Left kidney (tissue), 1 donor: ENCODE measurements at regions not wholly inside any gene's neighbourhood (a gene's known extent, or its start where the extent isn't known, plus 50 kb on each side); places are given as distances from the start of the nearest gene placed in this dataset.

Experiments
- DNase-seq: peaks from one replicate; pipeline ENCODE4 v3.0.0-alpha.2; 2013

DNA sequence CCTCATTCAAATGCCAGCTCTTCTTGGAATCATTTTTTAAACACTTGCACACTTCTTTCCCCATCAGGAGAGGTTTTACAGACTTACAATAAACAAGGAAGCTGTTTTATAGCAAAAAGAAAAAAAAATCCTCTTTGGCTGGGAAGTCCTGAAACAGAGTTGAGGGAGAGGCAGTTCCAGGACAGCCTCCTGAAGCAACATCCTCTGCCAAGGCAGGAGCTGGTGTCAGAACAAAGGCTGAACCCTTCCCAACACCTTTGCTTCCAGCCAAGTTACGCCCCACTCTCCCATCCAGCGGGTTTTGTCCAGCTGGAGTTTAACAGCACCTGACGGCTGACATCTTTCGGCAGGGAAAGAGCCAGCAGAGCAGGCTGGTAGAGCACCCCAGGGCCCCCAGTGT, 287.8 kb downstream of the RRAGC start:
- no peak for DNase-seq

DNA sequence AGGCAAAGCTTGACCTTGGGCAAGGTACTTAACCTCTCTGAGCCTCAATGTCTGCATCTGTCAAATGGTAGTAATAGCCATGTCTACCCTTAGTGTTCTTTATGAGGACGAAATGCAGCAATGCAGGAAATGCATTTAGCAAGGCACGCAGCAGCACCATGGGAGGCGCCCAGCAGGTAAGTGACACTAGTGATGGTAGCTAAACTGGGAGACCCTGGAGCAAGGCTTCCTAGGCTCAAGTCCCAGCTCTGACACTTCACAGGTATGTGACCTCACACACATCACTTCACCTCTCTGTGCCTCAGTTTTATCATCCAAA, 289.0 kb downstream of the RRAGC start:
- DNase-seq, result no peak

GRCh38 chr1:38569932-38570656, 289.5 kb downstream of the RRAGC start:
- DNase-seq, result no peak

DNA sequence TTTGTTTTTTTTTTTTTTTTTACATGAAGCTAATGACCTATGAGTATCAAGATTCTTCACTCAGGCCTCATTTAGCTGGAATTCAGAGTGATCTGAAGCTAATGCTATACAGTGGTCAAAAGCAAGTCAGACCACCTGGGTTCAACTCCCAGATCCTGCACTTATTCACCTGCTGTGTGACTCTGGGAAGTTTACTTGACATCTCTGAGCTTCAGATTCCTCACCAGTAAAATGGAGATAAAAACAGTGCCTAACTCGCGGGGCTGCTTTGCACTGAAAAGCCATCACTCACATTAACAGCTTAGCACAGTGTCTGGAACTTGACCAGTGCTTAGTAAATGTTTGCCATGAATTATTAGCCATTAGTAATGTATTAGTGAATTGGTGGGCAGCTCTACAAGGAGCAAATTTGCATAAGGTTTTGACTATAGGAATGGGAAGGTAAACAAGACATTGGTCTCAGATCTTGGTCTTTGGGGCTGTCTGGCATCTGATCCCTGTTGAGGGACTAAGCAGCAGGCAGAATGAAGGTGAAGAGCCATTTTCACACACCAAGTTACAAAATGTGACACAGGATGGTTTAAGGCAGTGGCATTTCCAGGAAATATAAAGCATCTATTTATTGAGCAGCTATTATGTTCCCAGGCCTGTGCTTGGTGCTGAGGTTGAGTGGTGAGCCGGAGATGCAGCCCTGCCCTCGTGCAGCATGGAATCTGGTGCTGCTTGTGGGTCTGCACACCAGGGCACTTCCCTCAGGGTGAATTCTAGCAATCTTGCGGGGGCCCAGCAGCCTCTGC, 291.3 kb downstream of the RRAGC start:
- DNase-seq, result no peak

GRCh38 chr1:38567401-38567800, 292.2 kb downstream of the RRAGC start:
- no peak for DNase-seq

DNA sequence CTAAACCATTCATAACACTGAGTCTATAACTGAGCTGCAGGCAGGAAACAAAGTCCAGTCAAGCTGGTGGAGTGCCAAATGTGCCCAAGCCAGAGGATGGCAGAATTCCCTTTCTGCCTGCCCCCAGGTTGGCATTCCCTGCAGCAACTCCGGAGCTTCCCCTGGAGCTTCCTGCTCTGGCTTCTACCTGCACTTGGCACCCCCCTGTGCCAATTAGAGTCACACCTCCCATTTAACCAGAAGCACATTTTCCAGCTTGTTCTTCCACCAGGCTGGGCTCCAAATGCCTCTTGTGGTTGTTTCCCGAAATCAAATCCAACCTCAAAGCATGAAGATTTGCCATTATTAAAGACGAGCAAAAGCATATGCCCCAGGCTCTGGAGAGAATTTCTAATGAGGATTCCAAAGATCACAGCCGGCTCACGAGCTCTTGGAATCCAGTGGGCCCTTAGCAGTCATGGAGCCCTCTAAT, 294.5 kb downstream of the RRAGC start:
- DNase-seq, result no peak

- DNase-seq, result no peak
Measured at GRCh38 chr1:38563942-38564735, 295.4 kb downstream of the RRAGC start.

- no peak for DNase-seq
Measured at GRCh38 chr1:38561725-38562124, 297.8 kb downstream of the RRAGC start.

DNA sequence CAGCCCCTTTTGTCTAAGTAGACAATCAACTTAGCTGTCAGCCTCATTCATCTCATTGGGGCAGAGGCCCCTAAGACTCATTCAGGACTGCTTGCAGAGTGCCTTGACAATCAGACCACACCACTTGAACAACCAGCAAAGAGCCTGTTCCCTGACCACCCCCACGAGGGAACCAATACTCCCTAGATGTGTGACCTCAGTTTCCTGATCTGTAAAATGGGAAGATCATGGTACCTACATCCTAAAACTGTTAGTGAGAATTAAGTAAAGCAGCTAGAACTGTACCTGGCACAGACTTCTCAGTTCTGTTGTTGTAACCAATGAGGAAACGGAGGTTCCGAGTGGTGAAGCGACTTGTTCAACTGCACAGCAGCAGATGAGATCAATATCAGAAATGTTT, 298.5 kb downstream of the RRAGC start:
- DNase-seq, result no peak

DNA sequence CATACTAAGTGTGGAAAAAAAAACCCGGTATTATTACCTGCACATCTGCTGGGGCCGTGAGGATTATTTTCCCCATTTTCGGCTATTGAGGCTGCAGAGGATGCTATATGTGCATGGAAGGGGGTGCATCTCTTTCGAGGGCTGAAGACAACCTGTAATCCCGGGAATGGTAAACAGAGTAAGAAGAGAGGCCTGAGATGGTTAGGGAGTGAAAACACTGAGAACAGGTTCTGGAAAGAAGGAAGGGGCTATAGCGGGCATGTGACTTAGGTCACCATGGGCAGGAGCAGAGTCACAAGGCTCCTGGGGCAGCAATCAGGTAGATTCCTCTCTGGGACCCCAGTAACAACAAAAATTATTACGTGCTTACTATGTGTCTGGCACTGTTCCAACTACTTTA, 299.1 kb downstream of the RRAGC start:
- no peak for DNase-seq

GRCh38 chr1:38559446-38560165, 300.0 kb downstream of the RRAGC start:
- DNase-seq, result no peak

- no peak for DNase-seq
Measured at GRCh38 chr1:38558500-38559445, 300.8 kb downstream of the RRAGC start.

GRCh38 chr1:38558055-38558454, 301.5 kb downstream of the RRAGC start:
- DNase-seq, result no peak

DNA sequence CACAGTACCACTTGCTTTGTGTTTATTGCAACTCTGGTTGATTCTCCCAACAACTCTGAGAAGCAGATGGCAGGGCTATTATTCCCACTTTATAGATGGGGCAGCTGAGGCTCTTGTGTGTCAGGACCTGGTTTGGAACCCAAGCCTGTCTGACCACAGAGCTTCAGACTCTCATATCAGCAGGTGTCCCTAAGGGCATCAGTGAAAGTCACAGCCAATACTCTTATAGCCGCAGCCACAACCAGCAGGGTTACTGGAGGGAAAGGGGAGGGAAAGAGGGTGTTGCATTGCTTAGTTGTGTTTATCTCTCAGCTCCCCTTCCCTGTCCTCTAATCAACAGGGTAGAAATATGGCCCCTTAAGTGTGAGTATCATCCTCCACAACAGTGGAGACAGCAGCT, 304.0 kb downstream of the RRAGC start:
- DNase-seq, result no peak

DNA sequence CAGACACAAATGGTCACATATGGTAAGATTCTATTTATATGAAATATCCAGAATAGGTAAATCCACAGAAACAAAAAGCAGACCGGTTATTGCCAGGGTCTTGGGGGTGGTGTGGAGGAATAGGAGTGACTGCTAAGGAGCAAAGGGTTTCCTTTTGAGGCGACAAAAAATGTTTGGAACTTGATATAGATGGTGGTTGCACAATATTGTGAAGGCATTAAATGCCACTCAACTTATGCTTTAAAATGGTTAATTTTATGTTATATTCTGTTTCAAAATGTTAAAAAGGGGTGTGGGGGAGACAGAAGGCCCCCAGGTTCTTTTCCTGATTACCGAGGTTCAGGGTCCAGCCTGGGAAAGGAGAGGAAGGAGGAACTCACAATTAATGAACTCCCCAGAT, 304.4 kb downstream of the RRAGC start:
- DNase-seq, result no peak

- DNase-seq, result no peak
Measured at GRCh38 chr1:38551318-38552307, 308.0 kb downstream of the RRAGC start.

- DNase-seq, result no peak
Measured at GRCh38 chr1:38549191-38549590, 310.4 kb downstream of the RRAGC start.

GRCh38 chr1:38547321-38547720, 312.3 kb downstream of the RRAGC start:
- DNase-seq, result no peak

DNA sequence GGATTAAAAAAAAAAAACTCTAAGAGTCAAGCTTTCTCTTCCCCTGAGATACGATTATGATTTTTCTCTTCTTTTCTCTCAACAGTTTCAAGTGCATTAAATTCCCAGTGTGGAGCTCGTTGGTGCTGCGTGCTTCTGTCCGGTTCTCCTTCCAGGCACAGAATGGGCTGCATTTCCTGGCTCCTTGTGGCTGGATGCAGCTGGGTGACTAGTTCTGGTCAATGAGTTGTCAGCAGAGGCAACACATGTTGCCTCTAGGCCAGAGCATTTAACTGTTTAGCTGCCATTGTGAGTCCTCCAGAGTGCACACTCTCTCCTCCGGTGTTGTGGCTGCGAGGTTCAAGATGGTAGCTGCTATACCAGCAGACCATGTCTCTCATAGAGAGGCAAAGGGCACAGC, 312.9 kb downstream of the RRAGC start:
- DNase-seq, result no peak

GRCh38 chr1:38541223-38541622, 318.3 kb downstream of the RRAGC start:
- DNase-seq, result no peak
